GM18519 (cell line): ENCODE measurements at regions not wholly inside any gene's neighbourhood (a gene's known extent, or its start where the extent isn't known, plus 50 kb on each side); places are given as distances from the start of the nearest gene placed in this dataset.
"Not testable (repeated sequence)": the region's sequence is repeated elsewhere in the genome, so short reads cannot be mapped to it uniquely, and the experiment has no call there.

Experiments
- ATAC-seq: cut with Tn5 transposase; IDR thresholded peaks from one replicate; pipeline ENCODE4 v1.9.1; 2021; ENCODE audit warnings: mild to moderate bottlenecking, moderate library complexity; ENCODE audit not compliant: unreplicated experiment, low FRiP score

DNA sequence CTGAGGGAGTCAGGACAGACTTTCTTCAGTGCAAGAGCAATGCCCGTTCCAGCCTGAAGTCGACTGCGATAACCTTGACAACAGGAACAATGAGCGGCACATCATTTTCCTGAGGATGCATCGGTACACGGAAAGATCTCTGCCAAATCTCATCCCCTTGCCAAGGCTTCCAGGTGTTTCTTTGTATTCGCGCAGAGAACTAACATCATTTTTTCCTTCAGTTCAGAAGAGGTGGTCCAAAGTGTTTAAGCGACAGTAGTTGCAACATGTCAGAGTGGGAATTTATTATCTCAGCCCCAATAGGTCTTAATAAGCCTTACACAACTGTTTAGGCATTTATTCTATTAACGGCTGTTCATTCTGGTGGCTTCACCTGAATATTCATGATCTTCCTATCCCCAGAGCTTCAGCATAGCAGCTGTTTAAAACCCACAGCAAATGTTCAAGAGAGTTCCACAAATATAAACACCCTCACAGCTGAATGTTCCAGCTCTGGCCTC lies 129.7 kb upstream of the NFIA start:
- no peak for ATAC-seq

DNA sequence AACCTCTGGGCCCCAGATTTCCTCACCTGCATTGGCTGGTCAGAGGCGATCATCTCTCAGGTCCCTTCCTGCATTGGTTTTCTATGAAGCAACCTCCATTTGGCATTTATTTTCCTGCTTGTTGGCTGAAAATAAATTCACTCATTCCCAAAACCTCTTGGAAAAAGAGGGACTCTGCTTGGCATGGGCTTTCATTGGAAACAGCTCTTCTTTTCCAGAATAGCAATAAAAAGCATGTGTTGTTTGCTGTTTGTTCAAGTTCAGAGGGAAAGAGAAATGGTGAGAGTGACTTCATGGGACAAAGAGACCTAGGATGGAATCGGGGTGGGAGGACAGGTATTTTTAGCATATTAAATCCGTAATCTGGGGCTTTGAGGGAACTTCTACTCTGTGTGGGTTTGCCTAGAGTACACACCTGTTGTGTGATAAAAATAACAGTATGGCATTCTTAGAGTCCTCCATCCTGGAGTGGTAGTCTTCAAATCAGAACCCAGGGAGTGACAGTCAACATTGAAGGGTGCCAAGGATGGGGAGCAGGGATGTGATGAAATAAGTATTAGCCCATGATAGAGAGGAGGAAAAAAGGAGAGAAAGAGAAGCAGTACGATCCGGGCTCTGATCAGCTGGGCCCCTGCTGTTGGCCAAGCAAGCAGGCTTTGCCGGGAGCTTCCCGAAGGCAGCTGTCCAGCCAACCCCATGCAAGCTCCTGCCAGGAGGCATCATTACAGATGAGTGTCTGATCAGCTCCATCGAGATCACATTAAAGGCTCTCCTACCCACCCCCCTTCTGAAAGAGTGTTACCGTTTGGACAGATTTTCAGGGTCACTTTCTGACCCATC lies 131.9 kb upstream of the NFIA start:
- no peak for ATAC-seq

DNA sequence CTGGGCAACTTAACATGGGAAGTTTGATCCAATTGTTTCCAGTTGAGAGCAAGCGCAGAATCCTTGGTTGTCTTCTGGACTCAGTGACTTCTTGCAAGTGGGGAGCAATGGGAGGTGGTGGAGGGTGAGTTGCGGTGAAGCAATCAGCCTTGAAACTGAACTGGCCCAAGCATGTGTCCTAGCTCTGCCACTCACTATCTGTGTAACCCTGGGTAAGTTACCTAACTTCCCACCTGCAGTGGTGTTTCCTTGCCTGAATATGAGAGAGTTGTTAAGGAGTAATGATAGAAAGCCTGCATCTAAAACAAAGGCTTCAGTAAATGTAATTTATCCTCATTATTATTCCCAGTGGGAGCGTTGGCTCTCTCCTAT lies 132.5 kb upstream of the NFIA start:
- ATAC-seq = no peak

DNA sequence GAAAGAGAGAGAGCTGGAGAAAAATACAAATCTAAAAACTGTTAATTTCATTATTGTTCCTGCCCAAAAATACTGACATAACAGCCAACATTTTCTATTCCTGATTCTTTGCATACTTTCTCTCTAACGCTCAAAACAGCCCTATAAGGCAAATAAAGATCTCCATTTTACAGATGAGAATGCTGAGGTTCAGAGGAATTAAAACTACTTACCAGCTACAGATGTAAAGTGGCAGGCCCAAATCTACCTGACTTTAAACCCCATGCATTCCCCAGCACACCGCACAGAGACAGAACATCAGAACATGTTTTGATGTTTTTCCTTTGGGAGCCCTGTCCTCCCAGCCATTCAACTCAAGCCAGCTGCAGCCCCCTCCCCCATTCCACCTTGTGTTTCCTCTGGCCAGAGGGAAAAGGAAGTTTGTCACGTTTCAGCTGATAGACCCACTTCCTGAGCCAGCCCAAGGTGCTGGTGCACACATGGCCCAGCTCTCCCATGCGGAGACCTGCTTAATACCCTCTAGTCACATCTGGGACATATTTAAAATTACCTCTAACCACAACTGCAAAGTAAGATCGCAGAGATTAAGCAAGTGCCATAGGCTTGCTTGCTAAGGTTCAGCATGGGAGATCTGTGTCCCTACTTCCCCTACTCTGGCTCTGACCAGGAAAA lies 133.1 kb upstream of the NFIA start:
- no peak for ATAC-seq

DNA sequence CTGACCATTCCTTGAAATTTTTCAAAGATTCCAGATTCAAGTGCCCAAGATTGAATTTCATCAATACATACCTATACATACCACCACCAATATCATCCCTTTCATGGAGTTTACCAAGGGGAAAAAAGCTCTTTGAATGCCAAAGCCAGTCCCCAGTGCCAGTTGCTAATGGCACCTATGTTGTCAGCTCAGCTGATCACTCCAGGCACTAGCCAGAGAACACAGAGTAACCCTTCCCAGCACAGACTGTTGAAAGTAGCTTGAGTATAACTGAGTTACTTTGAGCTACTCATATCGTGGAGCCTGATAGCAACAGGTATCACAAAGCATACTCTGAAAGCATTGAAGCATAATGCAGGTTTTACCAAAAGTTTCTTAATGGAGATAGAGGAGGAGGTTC lies 133.9 kb upstream of the NFIA start:
- ATAC-seq = no peak

DNA sequence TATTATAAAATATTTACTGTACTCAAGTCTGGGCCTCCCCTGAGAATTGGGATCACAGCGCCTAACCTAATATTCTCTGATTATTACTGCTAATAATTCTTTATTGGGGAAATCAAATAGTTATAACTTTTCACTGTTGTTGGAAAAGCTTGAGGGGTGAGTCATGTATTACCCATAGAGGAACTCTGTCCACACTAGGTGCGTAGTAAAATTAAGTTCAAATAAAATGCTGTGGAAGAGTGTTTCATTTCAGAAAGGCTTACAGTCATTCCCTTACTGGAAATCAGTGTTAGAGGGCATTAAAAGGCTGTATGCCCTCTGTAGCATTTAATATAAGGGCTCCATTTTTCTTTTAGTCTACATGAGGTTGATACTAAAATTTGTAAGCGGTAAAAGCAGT lies 135.0 kb upstream of the NFIA start:
- ATAC-seq = no peak

DNA sequence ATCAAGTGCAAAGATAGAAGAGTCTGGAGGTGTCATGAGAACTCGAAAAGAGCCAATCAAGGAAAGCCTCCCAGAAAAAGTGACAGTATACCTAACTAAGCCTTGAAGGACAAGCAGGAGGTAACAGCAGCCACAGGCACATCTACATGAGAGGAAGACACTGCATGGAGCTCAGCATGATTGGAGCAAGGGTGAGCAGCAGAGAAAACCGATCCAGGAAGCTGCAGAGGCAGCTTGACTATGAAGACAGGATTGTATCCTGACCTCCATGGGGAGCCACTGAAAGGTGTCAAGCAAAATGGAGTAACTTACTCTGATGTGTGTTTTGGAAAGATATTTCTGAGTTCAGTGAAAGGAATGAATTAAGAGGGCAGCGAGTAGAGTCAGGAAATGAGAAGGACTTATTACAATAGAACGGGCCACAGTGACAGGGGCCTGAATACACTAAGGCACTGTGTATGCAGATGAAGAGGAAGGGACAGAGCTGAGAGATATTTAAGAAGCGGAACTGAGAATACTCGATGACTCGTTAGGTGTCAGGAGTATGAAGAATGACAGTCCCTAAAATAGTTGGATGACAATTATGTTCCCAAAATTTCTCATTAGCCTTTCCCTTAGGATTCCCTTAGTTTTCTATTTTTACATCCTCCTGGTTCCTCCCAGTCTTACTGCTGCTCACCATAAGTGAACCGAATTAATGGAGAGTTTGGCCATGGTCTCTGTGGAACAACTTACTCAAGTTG lies 139.3 kb upstream of the NFIA start:
- peak; percentile 62 for ATAC-seq

DNA sequence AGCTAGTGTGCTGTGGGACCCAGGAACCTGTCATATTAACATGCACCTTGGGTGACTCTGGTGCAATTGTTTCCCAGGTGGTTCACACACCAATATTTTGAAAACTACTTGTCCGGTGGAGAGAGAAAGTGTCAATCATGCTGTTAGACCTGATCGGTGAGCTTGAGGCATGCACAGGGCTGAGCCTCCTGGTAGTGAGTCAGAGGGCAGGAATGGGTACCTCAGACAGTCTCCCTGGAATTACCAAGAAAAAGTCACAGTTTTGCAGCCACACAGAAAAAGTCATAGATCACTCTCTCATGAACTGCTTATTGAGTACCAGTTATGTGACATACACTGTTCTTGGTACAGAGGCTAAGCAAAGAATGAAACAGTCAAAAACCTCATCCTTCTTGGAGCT lies 140.1 kb upstream of the NFIA start:
- ATAC-seq = no peak

DNA sequence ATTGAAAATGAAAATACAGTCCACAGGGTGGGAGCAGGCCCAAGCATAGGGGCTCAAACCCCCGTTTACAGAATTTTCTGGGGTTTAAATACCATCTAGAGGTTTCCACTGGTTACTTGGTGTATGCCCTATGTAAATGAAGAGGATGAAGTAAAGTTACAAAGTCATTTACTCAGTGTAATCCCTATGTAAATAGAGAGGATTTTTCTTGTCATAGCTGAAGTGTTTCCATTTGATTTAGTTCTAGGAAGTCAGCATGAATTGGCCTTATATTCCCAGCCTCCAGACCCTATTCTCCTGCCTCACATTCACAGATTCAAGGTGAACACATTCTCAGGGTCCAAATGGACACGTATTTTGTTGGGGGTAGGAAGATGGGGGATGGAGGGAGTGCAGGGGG lies 141.7 kb upstream of the NFIA start:
- not testable (repeated sequence) for ATAC-seq

DNA sequence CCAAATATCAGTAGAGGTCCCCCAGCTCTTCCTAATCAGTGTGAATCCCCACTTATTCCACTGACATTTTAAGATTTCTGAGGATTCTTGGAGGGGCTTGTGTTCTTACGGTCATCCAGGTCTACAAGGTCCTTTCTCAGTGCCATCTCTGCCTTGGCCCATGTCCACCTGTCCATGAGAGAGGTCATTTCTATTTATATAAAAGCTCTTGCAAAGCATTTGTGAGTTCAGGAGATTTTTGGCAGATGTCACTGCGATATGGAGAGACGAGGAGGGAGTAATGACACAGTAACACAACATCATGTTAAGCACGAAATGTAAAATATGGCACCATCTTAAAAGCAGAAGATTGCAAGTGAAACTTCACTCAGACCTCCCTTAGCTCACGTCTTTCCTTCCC lies 144.6 kb upstream of the NFIA start:
- ATAC-seq = no peak

DNA sequence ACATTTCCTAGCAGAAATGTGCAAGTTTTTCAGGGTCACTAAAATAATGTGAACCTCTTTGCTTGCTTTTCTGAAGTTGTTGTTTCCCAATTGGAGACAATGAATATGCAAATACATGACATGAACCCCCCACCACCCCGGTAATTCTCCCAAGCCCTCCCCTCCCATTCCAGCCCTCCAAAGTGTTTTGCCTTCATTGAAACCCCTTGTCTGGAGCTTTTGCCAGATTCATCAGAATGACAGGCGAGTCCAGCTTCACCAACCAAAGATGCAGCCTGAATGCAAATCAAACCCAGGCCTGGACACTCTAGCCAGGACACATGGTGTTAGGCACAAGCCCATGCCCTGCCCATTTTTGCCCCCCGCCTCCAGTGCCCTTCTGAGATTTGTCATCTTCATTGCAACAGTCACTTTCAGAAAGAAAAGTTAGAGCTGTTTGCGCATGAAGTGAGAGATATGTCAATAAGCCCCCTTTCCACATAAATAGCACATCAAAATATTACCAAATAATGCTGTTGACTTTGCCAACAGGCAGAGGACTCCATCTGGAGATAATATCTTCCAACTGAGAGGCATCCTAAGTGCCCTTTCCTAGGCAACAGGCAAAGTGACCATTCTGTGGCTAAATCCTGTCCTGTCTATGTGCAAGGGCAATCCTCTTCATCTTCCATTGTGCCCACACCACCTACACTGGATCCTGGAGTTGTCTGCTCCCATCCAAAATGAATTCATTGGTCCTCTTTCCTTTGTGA lies 145.6 kb upstream of the NFIA start:
- no peak for ATAC-seq

DNA sequence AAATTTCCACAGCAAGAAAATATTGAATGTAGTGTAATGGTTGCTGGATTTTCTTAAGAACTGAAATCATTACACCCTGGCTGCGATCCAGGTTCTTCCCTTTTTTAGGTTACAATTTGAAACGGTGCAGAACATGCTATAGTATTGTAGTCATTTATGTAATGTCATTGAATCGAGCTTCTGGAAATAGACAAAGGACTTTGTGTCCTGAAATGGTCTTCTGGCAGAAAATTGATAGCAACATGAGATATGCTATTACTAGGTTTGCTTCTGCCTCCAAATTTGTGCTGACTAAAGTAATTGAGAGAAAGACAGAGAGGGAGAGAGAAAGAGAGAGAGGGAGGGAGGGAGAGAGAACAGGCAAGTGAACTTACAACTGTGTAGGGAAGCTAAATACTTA lies 146.2 kb upstream of the NFIA start:
- ATAC-seq = no peak

DNA sequence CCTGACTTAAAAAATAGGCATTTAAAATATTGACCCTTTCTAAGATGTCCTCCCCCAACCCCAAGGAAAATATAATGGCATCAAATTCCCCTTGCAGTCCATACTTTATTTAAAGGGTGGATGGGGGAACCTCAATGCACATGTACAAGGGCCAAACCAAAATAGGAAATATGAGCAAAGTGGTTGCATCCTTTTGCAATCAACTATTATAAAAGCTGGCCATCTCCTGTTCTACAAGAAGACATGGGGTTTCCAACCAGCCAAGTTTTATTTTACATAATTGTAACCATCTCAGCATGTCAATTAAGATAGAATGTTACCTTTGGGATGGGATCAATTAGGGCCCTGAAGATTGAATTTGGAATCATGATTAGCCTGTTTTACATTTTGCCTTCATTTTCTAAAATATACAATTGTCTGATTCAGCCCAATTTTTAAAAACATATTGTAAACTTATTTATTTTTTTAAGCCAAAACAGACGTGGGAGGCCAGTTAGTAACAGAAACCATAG lies 146.7 kb upstream of the NFIA start:
- no peak for ATAC-seq

DNA sequence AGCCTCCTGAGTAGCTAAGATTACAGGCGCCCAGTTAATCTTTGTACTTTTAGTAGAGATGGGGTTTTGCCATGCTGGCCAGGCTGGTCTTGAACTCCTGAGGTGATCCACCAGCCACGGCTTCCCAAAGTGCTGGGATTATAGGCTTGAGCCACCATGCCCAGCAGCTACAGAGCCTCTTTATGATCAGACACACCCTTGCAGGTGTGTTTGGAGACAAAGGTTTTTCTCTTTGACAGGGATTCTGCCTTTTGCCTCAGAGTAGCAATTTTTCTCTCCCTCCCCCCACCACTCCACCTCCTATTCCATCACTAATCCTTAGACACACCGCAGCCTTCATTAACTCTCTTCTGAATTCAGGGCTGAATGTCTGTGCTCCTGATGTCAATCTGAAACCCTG lies 152.2 kb upstream of the NFIA start:
- no peak for ATAC-seq

DNA sequence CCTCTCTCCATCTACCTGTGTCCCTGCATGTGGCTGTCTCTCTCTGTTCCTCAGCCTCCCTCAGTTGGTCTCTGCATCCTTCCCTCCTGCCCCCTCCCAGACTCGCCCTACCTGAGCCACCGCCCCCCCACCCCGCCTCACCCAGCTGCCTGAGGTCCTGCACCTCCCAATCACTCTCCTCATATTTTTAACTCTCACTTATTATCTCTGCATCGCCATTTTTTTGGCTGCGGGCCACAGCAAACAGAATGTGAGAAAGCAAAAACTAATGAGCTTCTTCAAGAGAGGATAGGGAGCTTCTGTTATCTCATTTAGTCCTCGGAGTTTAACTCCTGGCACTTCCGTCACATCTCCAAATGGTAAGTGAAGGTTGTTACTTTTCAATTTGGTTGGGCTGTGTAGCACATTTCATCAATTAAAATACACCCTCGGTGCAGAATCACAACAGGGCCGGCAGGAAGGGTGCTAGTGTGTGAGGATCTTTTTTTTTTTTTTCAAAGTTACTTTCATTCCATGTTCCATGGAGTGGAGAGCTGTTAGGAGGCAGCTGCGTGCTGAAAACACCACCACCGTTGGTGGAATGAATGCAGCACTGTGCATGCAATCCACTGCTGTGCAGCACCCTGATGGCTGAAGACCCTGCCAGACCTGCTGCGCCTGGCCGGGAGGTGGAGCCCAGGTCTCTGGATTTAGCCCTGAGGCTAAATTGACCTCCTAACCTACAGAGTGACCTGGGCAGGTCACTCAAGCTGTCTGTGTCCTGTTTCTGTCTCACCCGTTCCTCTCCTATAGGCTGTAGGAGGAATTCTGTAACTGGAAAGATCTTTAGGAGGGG lies 157.2 kb upstream of the NFIA start:
- ATAC-seq = no peak

DNA sequence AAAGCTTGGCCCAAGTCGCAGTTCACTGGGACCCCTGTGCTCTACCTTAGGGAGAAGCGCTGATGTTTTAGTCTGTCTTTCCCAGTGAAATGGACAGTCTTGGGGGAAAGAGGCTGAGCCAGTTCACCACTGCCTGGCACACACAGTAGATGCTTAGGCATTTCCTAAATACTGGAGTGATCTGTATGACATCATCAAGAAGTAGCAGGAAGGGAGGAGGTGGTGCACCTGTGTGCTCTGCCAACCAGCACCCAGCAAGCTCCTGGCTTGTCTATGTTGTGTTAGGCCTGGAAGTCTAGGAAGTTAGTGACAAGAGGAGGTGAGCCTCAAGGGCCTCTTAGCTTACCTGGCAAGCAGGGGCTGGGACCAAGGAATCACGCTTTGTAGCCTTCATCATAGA lies 158.2 kb upstream of the NFIA start:
- no peak for ATAC-seq

DNA sequence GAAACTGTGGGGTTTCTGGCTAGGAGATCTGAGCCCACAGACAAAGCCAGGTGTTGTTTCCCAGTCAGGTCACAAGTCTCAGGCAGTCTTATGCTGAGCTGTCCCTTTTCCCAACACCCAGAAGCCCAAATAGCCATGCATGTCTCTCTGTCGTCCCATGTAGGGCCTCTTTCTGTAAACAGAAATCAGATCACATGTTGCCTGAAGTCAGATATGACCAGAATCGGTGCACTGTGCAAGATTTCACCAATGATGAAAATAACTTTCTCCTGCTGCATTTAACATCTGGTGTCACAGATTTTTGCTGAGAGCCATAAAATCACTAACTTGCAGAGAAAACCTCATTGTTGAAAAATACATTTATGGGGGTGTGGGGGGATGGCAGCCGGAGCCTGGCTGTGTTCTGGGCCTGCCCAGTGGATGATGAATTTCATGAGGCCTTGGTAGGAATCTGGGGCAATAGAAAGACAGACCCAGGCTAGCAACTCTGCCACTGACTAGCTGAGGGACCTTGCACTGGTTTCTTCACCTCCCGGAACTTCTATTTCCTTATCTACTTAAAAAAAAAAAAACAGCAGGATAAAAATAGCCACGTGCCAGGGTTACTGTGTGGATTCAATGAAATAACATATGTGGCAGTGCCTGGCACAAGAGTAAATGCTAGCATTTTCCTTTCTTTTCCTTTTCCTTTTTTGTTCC lies 158.8 kb upstream of the NFIA start:
- no peak for ATAC-seq

DNA sequence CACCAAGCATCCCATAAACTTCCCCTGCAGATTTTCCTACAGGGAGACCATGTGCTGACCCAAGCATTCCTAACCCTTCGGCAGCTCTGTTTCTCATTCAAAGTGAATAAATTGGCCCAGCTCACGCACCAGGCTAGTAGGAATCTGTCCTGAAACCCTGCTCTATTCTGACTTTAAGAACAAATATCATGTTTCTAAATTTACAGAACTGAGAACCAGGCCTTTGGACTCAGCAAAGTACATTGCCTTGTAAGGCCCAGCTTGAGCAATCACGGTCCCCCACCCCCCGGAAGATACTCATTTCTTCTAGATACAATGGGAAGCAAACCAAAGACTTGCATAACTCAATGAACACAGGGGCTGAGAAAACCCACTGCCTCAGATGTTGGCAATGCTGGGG lies 160.1 kb upstream of the NFIA start:
- ATAC-seq = no peak

DNA sequence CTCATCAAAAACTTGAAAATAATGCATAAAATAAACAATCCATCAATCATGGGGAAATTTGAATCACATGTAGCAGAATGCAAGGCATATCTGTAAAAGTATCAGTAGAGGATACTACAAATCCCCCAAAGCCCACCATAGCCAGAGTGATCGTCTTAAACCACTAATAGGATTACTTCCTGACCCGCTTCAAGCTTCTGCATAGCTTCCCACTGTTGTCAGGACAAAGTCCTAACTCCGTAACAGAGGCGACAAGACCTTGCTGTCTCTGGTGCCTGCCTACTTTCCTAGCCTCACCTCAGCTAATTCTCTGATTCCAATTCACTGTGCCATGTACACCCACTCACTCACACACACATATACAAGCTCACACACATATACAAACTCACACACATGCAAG lies 161.2 kb upstream of the NFIA start:
- ATAC-seq = no peak
